GM19239 (cell line): ENCODE measurements at regions not wholly inside any gene's neighbourhood (a gene's known extent, or its start where the extent isn't known, plus 50 kb on each side); places are given as distances from the start of the nearest gene placed in this dataset.

Experiments used
- DNase-seq: peaks from one replicate; pipeline ENCODE4 v3.0.0; 2011; ENCODE audit warnings: low spot score; ENCODE audit not compliant: insufficient read length
- FAIRE-seq: peaks from 2 replicates; lab custom pipeline; 2011; peaks lifted over from hg19 to GRCh38; lab: Jason Lieb, UNC

DNA sequence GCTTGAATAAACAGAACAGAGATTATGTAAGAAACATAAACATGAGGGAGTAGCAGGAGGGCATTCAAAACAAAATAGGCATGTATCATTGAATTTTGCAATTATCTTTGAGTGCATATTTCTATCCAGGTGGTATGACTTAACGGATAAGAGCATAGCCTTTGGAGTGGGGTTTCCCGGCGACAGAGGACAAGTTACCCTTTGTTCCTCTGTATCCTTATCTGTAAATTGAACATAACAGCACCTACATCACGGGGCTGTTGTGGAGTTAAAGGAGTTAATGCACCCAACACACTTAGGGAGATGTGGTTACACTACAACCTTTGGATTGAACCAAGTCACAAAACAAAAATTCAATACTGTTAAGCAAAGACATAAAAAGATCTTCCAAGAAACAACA is 314.6 kb upstream of the KIF2A start:
- no peak for DNase-seq
- FAIRE-seq = no peak

DNA sequence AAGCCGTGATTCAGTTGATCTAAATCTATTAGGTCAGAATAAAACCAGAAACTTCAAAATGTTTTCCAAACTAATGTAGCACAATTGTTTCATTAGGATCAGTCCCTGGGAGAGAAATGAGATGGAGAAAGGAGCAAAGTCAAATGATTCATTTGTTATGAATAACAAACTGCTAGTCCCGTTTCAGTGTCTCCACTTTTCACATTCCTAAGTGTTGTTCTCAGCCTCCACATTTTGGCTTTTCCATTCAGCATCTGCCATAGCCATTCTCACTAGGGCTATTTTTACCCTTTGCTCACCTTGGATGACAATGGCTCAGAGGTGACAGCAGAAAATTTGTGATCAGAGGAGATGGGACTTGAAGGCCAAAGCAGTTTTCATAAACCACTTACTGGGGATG is 314.1 kb upstream of the KIF2A start:
- FAIRE-seq (no peak), DNase-seq (no peak)

DNA sequence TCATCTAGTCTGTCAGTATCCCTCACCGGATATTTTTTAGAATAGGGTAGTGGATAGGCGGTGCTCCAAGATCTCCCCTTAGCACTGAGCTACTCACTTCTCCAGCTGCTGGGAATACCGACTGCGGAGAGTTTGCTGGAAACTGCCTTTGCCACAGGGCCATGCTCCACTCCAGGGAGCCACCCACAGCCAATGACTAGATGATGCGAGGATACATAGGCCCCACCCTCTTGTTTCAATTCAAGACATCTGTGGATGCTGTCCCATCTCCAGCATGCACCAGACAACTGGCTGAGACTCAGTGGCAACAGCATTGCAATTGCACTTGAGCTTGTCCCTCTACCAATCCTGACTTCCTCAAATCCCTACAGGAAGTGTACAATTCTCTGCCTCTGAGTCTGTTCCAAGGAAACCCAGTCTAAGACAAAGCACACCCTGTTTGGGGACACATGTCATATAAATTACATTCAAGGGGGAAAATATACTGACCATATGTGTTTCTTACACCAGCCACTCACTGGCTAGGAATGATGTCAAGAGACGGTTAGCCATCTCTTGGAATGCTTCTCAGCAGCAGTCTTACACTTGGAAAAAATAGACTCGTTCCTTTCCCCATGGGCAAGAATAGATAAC is 312.6 kb upstream of the KIF2A start:
- FAIRE-seq (no peak), DNase-seq (no peak)

DNA sequence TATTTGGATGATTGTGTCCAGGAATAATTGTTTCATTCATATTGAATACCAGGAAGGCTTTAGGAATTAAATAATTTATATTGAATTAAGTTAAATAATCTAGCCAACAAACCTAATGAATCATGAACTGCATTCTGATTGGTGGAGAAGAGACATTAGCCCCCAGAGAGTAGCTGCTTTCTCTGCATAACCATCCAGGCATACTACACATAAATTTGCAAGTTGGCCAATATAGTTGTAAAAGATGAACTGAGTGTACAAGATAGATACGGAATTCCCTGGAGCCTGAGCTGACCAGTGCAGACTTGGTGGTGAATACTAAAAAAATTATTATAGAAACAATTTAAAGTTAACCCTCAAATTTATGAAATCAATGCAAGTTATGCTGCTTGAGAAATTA is 311.8 kb upstream of the KIF2A start:
- DNase-seq = no peak
- no peak for FAIRE-seq

DNA sequence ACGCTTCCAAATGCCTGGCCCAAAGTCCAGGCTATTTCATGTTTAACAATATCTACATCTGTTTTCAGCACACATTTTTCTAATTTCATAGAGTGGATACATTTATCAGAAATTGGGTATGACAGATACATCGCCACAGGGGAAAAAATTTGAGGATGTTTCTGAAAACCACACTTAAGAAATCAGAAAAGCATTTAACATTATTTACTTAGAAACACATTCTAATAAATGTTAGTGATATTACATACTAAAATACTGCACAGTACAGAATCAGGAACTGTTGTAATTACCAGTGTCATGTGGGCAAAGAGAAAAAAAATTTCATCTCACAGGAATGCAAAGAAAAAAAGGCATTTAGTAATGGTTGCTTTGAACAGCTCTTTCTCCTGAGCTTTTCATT is 310.5 kb upstream of the KIF2A start:
- no peak for FAIRE-seq
- no peak for DNase-seq

DNA sequence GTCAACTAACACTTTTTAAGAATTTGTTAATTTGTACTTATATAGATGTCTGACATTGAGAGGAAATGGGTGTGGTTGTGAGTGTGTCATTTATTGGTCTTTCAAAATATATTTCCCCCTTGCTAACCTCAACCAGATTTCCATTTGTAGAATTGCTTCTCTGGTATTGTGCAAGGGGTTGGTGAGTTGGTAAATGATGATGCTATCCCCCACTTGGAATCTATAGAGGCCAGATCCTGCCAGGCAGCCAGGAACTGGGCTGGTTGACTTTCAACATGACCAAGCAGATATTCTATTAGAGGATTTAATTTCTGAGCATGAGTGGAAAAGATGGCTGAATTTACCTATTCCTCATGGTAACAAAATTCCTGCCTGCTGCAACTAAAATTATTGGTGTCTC is 306.6 kb upstream of the KIF2A start:
- no peak for DNase-seq
- FAIRE-seq = no peak

DNA sequence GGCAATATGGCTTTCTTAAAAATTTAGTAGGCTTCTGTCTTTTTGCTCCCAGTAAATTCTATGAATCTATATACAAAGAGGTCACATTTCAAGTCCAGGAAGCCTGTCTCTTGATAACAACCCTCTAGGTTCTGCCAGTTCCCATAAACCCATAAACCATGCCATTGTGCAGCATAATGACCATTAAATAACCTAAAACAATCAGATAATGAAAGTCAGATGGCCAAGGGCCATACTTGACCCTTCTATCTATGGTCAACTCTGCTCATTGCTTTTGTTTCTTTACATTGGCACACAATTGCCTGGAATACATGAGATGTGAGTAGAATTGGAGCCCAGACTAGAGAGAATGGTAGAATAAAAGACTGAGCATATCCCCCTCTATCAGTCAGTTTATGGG is 305.4 kb upstream of the KIF2A start:
- DNase-seq (no peak), FAIRE-seq (no peak)

DNA sequence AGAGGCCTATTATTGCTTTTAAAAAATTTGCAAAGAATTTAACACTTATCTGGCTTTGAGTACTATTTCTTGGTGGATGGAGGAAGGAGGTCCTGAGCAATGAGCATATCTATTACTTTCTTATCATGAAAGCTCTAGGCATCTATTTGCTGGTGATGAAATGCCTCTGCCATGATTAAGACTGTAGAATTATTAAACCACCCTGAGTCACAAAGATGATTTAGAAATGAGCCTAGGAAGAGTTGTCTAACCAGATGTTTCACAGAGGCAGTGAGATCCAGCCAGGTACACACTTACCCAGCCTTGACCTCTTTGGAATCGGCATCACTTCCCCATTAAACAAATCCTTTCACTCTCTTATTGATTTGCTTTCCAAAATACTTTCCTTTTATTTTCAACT is 304.4 kb upstream of the KIF2A start:
- no peak for DNase-seq
- FAIRE-seq = no peak

DNA sequence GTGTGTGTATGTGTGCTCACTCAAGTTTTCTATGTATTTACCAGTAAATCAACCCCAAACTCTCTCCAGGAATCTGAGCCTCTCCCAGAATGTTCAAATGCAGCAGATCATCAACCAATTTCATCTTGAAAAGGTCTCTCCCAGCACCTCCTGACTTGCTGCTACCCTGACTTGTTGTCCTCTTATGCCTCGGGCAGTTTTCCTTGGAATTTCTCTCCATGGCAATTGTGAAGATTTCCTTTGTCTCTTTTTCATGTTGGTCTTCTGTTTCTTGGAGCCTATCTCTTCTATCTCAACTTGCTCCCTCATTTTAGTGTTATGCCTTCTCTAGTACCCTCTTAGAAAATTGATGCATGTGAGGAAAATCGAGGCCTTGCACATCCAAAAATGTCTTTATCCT is 303.6 kb upstream of the KIF2A start:
- no peak for FAIRE-seq

DNA sequence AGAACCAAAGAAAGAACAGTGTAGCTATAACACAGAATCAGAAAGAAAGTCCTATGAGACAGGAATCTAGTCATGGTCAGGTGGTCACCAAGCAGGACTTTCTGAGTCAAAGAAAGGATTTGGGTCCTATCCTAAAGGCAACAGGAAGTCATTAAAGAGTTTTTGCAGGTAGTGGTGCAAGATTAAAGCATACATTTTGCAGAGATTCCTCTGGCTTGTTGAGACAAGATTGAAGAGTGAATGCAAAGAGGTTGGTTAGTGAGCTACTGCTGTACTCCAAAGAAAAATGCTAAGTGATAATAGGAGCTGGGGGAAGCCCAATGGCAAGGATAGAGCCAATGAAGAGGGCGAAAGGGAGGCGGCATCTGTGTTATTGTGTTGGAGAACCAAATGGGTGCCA is 300.5 kb upstream of the KIF2A start:
- DNase-seq (no peak), FAIRE-seq (no peak)

More for the DNA sequence above, 303.6 kb upstream of the KIF2A start:
- no peak for DNase-seq

DNA sequence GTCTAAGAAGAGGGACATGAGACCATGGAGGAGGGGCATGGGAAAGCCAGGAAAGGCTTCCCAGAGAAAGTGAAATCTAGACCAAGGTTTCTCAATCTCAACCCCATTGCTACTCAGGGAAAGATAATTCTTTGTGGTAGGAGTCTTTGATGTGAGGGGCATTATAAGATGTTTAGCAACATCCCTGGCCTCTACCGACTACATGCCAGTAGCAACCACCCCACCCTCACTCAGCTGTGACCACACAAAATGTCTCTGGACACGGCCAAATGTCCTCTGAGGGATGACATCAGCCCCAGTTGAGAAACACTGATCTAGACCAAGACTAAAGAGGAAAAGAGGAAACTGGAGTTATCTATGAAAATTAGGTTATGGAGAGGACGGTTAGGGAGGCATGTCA is 298.5 kb upstream of the KIF2A start:
- DNase-seq = no peak
- no peak for FAIRE-seq

DNA sequence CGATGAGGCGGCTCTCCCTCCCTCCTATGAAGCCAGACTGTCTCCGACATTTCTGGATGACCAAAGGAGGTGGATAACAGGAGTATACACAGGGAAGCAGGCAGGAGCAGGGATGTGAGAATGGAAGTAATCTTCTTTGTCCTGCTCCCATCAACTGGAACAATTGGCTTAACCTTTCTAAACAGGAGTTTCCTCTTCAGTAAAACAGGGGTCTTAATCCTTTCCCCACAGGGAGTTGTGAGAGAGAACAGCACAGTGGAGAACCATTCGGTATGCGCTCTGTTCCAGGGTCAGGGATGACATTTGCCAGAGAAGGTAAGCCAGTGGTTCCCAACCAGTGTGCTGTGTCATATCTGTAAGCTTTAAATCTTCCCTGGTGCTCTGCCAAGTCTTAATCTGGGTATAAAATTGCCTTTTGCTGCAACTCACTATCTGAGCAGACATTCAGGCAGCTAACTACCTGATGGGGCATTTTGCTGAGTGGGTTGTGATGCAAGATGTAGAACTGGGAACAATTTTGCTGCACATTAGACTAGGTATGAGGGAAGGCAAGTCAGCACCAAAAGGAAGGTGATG is 294.8 kb upstream of the KIF2A start:
- FAIRE-seq = no peak
- no peak for DNase-seq

DNA sequence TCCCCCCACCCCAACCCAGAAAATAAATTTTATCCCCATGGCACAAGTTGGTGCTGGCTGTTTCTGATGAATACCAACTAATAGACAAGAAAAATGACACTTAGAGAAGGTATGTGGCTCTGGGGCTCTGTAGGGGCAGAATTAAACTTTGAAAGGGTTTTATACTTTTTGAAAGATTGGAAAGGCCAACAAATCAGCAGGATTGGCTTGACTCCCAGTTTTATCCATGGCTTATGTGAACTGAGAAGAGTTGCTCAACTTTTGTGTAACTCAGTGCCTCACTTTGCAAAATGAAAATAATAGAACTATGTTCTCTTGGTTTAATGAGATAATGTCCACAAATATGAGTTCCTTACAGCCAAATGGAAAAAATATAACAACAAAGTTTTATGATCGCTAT is 288.9 kb upstream of the KIF2A start:
- DNase-seq (no peak), FAIRE-seq (no peak)

DNA sequence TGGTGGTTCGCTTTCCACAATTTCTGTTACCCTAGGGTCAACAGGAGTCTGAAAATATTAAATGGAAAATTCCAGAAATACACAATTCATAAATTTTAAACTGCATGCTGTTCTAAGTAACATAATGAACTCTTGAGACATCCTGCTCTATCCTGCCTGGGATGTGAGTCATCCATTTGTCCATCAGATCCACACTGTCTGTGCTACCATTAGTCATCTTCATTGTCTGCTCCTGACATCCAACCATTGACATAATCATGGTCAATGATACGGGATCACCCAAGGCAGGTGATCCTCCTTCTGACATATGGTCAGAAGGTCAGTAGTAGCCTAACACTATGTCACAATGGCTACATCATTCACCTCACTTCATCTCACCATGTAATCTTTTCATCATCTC is 276.7 kb upstream of the KIF2A start:
- no peak for FAIRE-seq
- no peak for DNase-seq

DNA sequence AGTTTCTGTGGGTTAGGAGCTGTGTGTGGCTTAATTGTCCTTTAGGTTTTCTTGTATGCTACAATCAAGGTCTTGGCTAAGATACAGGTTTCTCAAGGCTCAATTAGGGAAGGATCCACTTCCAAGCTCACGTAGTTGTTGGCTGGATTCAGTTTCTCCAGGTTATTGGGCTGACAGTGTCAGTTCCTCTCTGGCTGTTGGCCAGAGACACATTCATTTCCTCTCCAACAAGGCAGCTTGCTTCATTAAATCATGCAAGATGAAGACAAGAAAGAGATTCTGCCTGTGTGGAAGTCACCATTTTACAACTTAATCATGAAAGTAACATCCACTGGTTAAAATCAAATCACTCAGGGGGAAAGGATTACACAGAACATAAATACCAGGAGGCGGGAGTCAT is 275.7 kb upstream of the KIF2A start:
- no peak for FAIRE-seq
- DNase-seq = no peak

DNA sequence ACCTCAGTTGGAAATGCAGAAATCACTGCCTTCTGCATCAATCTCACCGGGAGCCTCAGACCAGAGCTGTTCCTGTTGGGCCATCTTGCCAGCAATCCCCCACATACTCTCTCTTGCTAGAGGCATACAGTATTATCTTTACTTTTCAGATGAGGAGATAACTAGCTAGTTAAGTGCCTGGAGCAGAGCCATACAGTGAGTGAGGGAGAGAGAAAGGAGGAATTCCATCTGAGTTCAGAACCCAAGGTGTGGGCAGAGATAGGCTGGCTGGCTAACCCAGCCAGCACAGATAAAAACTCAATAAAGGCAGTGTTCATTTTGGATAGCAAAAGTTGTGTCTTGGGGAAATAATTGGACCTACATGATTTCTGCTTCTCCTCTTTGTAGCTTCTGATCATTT is 268.0 kb upstream of the KIF2A start:
- no peak for DNase-seq
- FAIRE-seq = no peak

DNA sequence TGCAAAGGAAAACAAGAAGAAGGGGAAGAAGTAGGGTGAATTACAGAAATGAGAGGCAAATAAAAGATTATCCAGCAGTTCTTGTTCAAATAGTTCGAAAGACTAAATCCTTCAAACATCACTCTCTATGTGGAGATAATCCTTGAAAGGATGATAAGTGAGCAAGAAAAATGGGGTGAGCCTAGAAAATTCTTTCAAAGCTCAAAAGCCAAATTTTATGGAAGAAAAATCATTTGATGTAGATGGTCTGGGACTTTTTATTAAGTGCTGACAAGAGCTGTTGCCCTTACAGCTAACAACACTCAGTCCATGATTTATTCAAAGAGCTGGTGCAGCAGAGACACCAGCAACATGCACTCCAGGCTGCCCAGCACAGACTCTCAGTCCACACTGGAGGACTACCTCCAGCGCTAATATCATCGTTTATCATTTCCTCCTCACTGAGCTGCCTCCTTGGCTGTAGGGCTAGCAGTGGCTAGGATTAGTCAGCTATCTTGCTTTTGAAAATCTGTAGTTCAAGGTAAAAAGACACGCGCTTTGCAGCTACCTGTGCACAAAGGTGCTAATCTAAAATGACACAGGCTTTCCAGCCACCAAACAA is 264.8 kb upstream of the KIF2A start:
- DNase-seq = no peak
- no peak for FAIRE-seq

DNA sequence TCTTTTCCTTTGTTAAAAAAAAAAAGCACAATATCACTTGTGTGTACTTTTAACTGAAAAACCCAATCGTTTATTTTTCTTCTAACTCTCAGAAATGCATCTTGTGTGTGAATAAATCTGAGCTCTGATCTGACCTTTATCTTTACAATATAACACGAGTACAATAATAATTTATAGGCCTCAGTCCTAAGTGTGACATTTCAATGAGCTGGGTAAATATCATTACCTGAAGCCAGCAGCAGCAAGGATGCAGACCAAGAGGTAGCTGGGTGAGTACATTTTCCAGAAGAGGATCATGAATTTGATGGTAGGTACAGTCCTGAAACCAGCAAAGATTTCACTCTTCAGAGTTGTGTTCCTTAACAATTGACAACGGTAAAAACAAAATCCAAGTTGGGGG is 264.0 kb upstream of the KIF2A start:
- FAIRE-seq = no peak
- no peak for DNase-seq

DNA sequence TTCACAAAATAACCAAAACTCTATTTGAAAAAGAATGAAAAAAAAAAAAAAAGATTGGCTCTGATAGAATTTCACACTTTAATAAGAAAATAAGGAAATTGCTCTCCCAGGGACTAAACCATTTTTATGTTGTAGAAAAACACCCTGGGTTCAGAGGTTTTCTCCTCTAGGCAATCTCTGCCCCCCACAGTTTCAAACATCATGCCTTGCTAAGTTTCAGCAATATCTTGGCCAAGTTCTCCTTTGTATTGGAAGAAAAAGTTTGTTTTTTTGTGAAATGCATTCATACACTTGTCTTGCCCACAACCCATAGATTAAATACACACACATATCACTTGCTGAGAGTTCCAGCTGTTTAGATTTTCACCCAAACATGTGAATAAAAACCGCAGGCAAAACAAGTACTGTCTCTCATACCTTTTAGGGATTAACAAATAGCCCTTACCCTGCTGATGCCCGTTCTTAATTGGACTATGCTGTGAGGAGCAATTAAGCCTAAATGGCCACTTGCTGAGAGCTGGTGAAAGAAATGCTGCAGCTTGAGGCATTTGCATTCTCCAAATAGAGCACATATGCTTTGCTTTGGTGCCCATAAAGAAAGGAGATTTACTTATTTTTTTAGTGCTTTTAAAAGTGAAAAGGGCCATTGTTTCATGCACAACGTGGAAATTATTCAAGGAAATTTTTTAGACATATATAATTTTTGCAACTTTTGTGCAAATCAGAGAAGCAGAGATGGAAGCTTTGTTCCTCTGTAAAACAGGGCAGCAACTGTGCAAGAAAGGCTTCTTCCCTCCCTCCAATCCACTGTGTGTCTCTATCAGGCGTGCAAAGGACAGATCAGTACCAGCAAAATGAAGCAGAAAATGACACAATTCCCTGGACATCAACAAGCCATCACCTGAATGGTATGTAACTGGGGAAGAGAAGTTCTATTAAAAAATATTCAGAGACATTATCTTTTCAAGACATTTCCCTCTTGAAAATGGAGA is 262.4 kb upstream of the KIF2A start:
- FAIRE-seq = no peak
- no peak for DNase-seq

DNA sequence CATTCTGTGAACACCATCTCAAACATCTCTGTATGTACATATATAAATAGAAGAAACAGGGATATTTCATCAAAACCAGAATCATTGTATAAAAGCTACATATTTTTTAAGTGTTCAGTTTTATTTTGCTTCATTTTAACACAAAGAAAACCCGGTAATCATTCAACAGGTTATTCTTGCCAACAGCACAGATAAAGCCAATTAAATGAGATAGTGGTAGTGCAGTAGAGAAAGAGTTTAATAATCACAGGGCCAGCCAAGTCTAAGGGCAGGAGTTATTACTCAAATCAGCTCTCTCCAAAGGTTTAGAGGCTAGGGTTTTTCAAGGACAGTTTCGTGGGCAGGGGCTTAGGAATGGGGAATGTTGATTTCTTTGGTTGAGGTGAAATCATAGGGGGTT is 261.0 kb upstream of the KIF2A start:
- FAIRE-seq = no peak
- no peak for DNase-seq

DNA sequence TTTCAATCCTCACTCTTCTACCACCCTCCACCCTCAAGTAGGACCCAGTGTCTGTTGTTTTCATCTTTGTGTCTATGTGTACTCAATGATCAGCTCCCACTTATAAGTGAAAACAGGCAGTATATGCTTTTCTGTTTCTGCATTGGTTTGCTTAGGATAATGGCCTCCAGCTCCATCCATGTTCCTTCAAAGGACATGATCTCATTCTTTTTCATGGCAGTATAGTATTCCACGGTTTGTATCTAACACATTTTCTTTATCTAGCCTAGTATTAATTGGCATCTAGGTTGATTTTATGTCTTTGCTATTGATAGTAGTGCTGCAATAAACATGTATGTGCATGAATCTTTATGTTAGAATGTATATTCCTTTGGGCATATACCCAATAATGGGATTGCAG is 259.8 kb upstream of the KIF2A start:
- FAIRE-seq = no peak
- no peak for DNase-seq
